ENCODE measurements at regions not wholly inside any gene's neighbourhood (a gene's known extent, or its start where the extent isn't known, plus 50 kb on each side); places are given as distances from the start of the nearest gene placed in this dataset.
"Not testable (repeated sequence)": the region's sequence is repeated elsewhere in the genome, so short reads cannot be mapped to it uniquely, and the experiment has no call there.

- not testable (repeated sequence) for DNase-seq
Measured at GRCh38 chr2:193025556-193025955, 830.8 kb upstream of the TMEFF2 start.

DNA sequence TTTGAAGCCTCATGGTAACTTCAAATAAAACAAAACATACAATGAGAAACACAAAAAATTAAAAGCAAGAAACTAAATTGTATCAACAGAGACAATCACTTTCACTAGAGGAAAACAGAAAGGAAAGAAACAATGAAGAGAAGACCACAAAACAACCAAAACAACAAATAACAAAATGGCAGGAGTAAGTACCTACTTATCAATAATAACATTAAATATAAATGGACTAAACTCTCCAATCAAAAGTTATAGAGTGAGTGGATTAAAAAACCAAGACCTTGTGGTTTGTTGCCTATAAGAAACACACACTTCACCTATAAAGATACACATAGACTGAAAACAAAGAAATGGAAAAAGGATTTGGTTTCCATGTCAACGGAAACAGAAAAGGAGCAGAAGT is 830.1 kb upstream of the TMEFF2 start:
- no peak for DNase-seq

DNA sequence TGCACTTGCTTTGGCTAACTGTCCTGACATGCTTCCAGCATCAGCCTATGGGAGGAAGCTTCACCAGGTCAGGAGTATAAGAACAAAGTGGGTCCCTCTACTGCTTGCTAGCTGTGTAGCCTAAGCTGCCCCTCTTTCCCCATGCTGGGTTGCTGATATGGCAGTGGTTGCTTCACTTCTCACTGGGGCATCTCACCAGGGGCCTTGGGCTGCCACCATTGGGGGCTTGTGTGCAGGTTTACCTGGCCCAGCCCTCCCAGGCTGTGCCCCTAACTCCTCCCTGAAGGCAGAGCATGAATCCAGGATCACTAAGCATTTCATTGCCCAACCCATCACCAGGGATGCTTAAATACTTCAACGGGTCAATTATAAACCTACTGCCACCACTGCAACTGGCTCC is 817.1 kb upstream of the TMEFF2 start:
- DNase-seq, result no peak

DNA sequence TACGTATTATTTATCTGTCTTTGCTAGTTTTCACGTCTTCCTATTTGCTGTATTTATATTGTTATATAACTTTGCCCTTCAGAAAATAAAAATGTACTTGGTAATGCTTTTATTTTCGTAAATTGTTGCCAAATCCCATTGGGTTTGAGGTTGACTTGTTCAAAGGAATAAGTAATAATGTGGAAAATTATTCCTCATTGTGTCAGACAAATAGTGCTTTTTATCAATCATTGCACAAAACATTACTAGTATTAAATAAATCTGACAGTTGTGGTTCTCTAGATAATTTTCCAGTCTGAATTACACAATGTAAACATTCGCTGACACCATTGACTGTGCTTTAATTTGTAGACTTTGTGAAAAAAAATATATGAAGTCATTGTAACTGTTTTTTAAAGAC is 798.3 kb upstream of the TMEFF2 start:
- no peak for DNase-seq

GRCh38 chr2:192983173-192983572 is 788.4 kb upstream of the TMEFF2 start:
- DNase-seq, result no peak

GRCh38 chr2:192978395-192978794 is 783.7 kb upstream of the TMEFF2 start:
- DNase-seq, result peak; percentile 5 to 49

- DNase-seq, result no peak
Measured at GRCh38 chr2:192971981-192972380, 777.2 kb upstream of the TMEFF2 start.

- no peak for DNase-seq
Measured at GRCh38 chr2:192969055-192969454, 774.3 kb upstream of the TMEFF2 start.

DNA sequence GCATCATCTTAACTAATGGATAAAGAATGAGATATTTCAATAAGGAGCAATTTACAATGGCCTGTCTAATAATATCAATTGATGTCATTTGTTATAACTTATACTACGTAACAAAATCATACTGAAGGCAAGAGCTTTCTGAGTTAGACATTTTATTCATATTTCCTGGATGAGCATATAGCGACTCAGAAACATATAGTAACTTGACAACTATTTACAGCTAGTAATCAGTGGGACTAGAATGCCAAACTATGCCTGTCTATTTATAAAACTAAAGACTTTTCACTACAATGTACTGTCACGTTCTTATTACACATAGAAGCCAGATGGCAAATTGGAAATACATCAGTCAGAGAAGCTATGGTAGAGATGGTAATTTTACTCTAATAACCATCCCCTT is 766.2 kb upstream of the TMEFF2 start:
- no peak for DNase-seq

- not testable (repeated sequence) for DNase-seq
Measured at GRCh38 chr2:192958615-192959014, 763.9 kb upstream of the TMEFF2 start.

DNA sequence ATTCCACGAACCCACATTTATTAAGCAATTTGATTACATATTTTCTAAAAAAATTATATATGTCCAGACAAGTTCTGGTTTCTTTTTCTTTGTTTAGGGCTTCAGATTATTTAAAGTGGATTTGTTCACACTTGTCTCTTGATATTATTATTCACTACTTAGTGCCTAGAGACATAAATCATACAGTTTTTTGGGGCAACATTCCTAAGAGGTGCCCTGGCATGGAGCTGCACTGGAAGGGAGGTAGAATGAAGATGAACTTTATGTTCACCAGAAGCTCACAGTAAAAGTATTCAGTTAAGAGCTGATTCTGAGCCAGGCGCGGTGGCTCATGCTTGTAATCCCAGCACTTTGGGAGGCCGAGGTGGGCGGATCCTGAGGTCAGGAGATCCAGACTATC is 762.7 kb upstream of the TMEFF2 start:
- no peak for DNase-seq

DNA sequence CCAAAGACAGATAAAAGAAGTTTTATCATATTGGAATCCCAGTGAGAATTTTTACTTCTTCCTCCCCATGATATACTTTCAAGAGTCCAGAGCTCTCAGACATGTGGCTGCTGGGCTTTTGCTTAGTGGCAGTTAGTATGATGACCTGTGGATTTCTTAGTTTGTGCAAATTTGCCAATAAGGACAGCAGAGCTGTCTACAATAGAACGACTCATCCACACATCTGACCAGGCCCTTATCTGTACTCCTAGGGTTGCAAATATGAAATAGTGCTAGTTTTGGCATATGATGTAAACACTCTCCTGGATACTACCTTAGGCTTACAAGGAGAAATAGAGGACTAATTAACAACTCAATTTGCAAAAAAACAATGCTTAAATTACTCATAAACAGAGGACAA is 758.4 kb upstream of the TMEFF2 start:
- no peak for DNase-seq

DNA sequence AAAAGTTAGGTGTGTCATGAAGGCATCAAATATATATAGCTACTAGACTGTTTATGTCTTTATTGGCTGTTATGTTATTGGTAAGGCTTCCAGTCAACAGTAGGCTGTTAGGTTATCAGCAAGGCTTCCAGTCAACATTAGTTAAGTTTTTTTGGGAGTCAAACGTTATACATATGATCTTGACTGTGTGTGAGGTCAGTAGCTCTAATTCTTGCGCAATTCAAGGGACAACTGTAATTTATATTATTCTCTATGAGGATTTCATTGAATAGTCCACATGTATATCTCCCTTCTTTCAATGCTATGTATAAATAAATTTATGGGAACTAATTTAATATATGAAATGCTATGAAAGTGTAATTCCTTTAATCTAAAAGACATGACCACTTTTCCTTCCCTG is 757.5 kb upstream of the TMEFF2 start:
- no peak for DNase-seq

GRCh38 chr2:192948316-192948715 is 753.6 kb upstream of the TMEFF2 start:
- DNase-seq, result no peak

DNA sequence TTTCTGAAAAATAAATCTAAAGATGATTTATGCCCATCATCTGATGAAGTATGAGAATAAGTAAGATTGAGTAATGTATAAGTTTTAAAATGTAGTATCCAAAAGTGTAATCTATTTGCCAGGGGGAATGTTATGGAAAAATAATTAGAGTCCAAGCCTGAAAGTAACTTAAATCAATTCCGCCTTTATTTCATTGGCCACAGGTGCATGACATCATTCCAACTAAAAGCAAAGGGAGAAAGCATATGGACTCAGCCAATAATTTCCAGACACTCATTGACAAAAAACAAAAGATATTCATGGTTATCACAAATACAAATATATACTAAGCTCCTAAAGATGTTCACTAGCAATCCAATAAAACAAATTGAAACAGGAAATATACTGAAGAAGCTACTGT is 752.6 kb upstream of the TMEFF2 start:
- DNase-seq, result no peak

DNA sequence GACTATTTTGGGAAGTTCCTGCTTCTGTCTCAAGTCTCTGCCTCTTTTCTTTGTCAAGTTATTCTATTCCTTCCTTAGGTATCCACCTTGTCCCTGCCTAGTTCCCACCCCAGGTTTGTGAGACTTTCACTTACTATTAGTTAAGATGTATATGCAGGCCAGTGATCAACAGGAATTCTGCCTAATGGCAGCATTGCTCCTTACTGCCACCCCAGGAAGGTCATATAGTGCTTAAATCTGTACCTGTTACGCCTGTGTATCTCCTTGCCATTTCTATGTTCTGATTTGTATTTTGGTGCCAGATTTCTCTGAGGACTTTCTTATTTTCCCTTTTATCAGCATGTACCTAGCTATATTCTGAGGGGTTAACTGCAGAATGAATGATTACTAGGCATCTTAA is 746.0 kb upstream of the TMEFF2 start:
- no peak for DNase-seq

GRCh38 chr2:192932376-192932775 is 737.6 kb upstream of the TMEFF2 start:
- DNase-seq, result no peak

DNA sequence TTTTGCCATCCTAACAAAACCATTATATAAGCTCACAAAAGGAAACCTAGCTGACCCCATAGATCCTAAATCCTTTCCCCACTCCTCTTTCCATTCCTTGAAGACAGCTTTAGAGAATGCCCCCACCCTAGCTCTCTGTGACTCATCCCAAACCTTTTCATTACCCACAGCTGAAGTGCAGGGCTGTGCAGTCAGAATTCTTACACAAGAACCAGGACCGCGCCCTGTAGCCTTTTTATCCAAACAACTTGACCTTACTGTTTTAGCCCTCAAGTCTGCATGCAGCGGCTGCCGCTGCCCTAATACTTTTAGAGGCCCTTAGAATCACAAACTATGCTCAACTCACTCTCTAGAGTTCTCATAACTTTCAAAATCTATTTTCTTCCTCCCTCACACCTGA is 726.9 kb upstream of the TMEFF2 start:
- not testable (repeated sequence) for DNase-seq

DNA sequence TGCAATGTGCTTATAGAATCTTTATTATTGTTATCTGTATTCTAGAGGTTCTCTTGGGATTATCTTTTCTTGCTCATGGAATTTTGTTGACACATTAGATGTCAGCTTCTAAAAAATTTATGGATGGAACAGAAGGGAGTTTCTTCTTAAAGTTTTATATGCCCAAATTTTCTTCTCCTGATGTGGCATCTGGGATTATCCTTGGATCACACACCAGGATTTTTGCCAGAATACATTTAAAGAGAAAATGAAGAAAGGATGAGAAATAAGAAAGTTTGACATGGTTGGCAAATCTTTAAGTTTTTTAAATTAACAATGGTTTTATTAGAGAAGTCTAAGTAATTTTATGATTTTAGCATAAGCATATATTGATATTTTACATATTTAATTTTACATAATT is 706.7 kb upstream of the TMEFF2 start:
- no peak for DNase-seq

DNA sequence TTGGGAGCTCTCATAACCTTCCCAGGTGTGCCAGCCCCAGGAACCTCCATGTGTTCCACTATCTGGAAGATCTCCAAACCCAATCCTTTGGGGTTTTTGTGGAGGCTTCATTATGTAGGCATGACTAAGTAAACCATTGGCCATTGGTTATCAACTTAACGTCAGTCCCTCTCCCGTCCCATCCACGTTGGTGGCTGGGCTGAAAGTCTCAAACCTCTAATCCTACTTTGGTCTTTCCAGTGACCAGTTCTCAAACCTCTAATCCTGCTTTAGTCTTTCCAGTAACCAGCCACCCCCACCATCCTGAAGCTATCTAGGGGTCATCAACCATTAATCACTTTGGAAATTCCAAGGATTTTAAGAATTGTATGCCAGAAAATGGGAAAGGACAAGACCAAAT is 704.7 kb upstream of the TMEFF2 start:
- DNase-seq, result no peak

DNA sequence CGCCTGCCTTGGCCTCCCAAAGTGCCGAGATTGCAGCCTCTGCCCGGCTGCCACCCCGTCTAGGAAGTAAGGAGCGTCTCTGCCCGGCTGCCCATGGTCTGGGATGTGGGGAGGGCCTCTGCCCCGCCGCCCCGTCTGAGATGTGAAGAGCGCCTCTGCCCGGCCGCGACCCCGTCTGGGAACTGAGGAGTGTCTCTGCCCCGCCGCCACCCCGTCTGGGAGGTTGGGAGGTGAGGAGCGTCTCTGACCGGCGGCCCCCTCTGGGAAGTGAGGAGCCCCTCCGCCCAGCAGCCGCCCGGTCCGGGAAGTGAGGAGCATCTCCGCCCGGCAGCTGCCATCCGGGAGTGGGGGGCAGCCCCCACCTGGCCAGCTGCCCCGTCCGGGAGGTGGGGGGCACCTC is 699.2 kb upstream of the TMEFF2 start:
- DNase-seq, result not testable (repeated sequence)

DNA sequence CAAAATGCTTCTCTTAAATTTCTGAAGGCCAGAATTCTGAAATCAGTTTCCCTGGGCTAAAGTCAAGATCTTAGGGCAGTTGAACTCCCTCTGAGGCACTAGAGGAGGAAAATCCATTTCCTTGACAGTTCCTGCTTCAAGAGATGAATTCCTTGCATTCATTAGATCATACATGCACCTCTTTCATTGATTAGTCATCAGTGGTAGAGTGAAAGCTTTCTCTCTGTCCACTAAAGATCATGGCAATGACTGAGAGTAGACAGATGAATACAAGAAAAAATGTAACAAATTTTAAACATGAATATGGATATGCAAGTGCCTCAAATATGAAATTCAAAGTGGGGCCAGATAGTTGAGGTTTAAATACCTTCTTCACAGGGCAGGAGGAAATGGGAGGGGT is 693.4 kb upstream of the TMEFF2 start:
- DNase-seq, result no peak

DNA sequence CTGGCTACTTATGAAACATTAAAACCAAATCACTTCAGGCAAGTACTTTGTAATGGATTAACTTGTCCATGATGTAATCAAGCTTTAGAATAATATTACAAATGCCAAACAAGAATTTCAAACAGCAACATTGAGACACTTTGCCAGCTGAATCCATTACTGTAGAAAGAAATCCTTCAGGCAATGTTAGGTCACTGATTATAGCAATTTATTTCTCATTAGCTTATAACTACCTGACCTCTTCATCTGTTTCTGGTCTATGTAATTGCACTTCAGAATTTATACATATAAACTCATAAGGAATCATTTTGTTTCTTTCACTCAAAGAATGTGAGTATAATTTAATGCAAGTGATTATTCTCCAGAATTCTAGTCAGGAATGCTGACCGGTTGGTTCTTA is 692.6 kb upstream of the TMEFF2 start:
- DNase-seq, result no peak

DNA sequence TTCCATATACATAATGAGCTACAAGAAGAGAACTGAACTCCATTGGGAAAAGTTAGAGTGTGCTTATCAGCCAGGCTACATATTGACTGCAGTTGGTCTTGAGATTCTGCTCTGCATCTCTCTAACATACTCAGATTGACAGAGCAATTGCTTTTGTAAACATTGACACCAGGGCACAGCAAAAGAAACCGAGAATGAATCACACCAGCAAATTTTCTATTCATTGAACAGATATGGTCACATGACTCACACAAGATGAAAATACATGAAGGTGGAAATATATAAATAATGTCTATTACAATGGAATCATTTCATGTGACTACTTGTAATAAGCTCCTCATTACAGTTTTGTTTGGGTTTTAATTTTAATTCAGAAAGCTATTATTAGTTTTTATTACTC is 691.9 kb upstream of the TMEFF2 start:
- no peak for DNase-seq

GRCh38 chr2:192885569-192886160 is 690.9 kb upstream of the TMEFF2 start:
- DNase-seq, result no peak

GRCh38 chr2:192877159-192877558 is 682.4 kb upstream of the TMEFF2 start:
- DNase-seq, result no peak
